Kidney (tissue), 13 donors: ENCODE measurements at regions not wholly inside any gene's neighbourhood (a gene's known extent, or its start where the extent isn't known, plus 50 kb on each side); places are given as distances from the start of the nearest gene placed in this dataset.
A peak's percentile ranks its signal among the peaks of the same experiment; 100 is the strongest.

ENCODE experiments used
- DNase-seq, 5 donors: peaks; one replicate each; pipeline ENCODE4 v3.0.0-alpha.2; 2013 to 2020
- FAIRE-seq: peaks from 2 replicates; lab custom pipeline; 2012; peaks lifted over from hg19 to GRCh38; lab: Jason Lieb, UNC
- H3K27ac ChIP-seq, 2 donors: one replicate each; pipeline ENCODE4 v1.7.0; 2013; ENCODE audit warnings: low read depth in 2 of 2, low read length in 2 of 2, inconsistent platforms in 1 of 2
- H3K27me3 ChIP-seq: one replicate; pipeline ENCODE4 v1.7.1; 2013; ENCODE audit warnings: low read length, inconsistent platforms; ENCODE audit not compliant: control insufficient read depth, insufficient read depth
- H3K36me3 ChIP-seq, 3 donors: one replicate each; pipeline versions ENCODE4 v1.7.0 to v1.7.1; 2013; ENCODE audit warnings: low read length in 3 of 3, control low read depth in 1 of 3, inconsistent platforms in 1 of 3; ENCODE audit not compliant: insufficient read depth in 3 of 3, control insufficient read depth in 2 of 3
- H3K4me1 ChIP-seq, 3 donors: one replicate each; pipeline versions ENCODE4 v1.7.0 to v1.7.1; 2013; ENCODE audit warnings: low read length in 3 of 3, inconsistent platforms in 1 of 3, low read depth in 1 of 3; ENCODE audit not compliant: control insufficient read depth in 2 of 3, insufficient read depth in 2 of 3
- H3K4me3 ChIP-seq, 3 donors: one replicate each; pipeline versions ENCODE4 v1.7.0 to v1.8.1; 2013; ENCODE audit warnings: low read length in 3 of 3, control low read depth in 1 of 3, inconsistent platforms in 1 of 3
- H3K9ac ChIP-seq, 3 donors: one replicate each; pipeline versions ENCODE4 v1.7.0 to v1.7.1; 2013; ENCODE audit warnings: low read length in 3 of 3, control low read depth in 1 of 3, inconsistent platforms in 1 of 3
- H3K9me3 ChIP-seq, 3 donors: one replicate each; pipeline versions ENCODE4 v1.7.0 to v1.7.1; 2013; ENCODE audit warnings: low read length in 3 of 3, control low read depth in 1 of 3, inconsistent platforms in 1 of 3; ENCODE audit not compliant: control insufficient read depth in 2 of 3, insufficient read depth in 1 of 3
- CTCF ChIP-seq: IDR thresholded peaks from 3 replicates; pipeline ENCODE4 v1.5.1; 2012; ENCODE audit warnings: mild to moderate bottlenecking, moderate library complexity, borderline replicate concordance; ENCODE audit not compliant: insufficient read depth; ENCODE audit errors: extremely low read depth
- intact Hi-C: fragments of 100-400 bp; cut with DNase I; formaldehyde crosslinking; loops from one replicate; pipeline ENCODE4 v1.11.1; 2022
- donor health status: control.
- donor health status: control.
- donor health status: control.
- donor health status: control.
- donor health status: control.
- donor health status: DM: yes; HTN: yes; CAD: no.
- donor health status: Normal renal cell carcinoma (clear cell type).

- Histone ChIP-seq H3K4me3 (no peak overlapping the region), H3K27ac (no peak overlapping the region), H3K4me1 (no peaks in the 10 kb centered on the region), H3K27me3 (no peaks in the 10 kb centered on the region), H3K9me3 (no peaks in the 10 kb centered on the region), H3K36me3 (no peaks in the 10 kb centered on the region), H3K9ac (no peak overlapping the region)
- no peak for TF ChIP-seq CTCF
- peak in 2 of 5 donors; percentile 17 to 55 for DNase-seq
- FAIRE-seq, result no peak
- intact Hi-C loops, result no loop called here
These were observed 596.0 kb downstream of the NTRK3 start for GRCh38 chr15:87660251-87661129.

GRCh38 chr15:87656372-87656771 lies 600.2 kb downstream of the NTRK3 start:
- no peak overlapping the region for H3K9ac ChIP-seq
- DNase-seq, result no peak
- no peak for FAIRE-seq
- H3K4me3 ChIP-seq, result no peak overlapping the region
- H3K36me3 ChIP-seq, result no peaks in the 10 kb centered on the region
- H3K9me3 ChIP-seq, result no peaks in the 10 kb centered on the region
- intact Hi-C loops, result no loop called here
- H3K27ac ChIP-seq, result no peak overlapping the region
- H3K27me3 ChIP-seq, result no peaks in the 10 kb centered on the region
- H3K4me1 ChIP-seq, result no peaks in the 10 kb centered on the region
- TF ChIP-seq CTCF, result no peak

- H3K4me1 ChIP-seq, result no peaks in the 10 kb centered on the region
- H3K4me3 ChIP-seq, result no peak overlapping the region
- no peak overlapping the region for H3K27ac ChIP-seq
- no peaks in the 10 kb centered on the region for H3K27me3 ChIP-seq
- intact Hi-C loops, result no loop called here
- H3K36me3 ChIP-seq, result no peaks in the 10 kb centered on the region
- FAIRE-seq (no peak), DNase-seq (no peak)
- no peak for TF ChIP-seq CTCF
- H3K9ac ChIP-seq, result no peak overlapping the region
- H3K9me3 ChIP-seq, result no peaks in the 10 kb centered on the region
These were observed 602.9 kb downstream of the NTRK3 start for GRCh38 chr15:87653646-87654045.
